CD14-positive monocyte (primary cell): ENCODE measurements at regions not wholly inside any gene's neighbourhood (a gene's known extent, or its start where the extent isn't known, plus 50 kb on each side); places are given as distances from the start of the nearest gene placed in this dataset.

Experiments used
- DNase-seq, 3 donors: peaks; one replicate each; pipeline ENCODE4 v3.0.0-alpha.2; 2011 to 2022
- H2AFZ ChIP-seq: 2 replicates; pipeline ENCODE4 v1.6.0; 2012; ENCODE audit warnings: mild to moderate bottlenecking, low read depth, low read length, inconsistent platforms; ENCODE audit not compliant: insufficient read depth, poor library complexity, severe bottlenecking
- H3K27ac ChIP-seq, 2 donors: 1 replicate in 1 of 2; 2 replicates in 1 of 2; pipeline ENCODE4 v1.5.1; 2012 to 2013; ENCODE audit warnings: low read length in 2 of 2, control low read depth in 1 of 2, inconsistent platforms in 1 of 2, low read depth in 1 of 2, mild to moderate bottlenecking in 1 of 2
- H3K27me3 ChIP-seq, 2 donors: one replicate each; pipeline versions ENCODE4 v1.6.0 to v1.6.1; 2011 to 2013; ENCODE audit warnings: low read length in 2 of 2; ENCODE audit not compliant: control insufficient read depth in 2 of 2, insufficient read depth in 2 of 2
- H3K36me3 ChIP-seq, 2 donors: replicated peaks in 1 of 2; 1 replicate in 1 of 2; 2 replicates in 1 of 2; pipeline versions ENCODE4 v1.5.1 to v1.6.1; 2012 to 2013; ENCODE audit warnings: low read length in 2 of 2, control low read depth in 1 of 2, inconsistent platforms in 1 of 2, mild to moderate bottlenecking in 1 of 2; ENCODE audit not compliant: insufficient read depth in 2 of 2, control insufficient read depth in 1 of 2
- H3K4me1 ChIP-seq, 2 donors: 1 replicate in 1 of 2; 2 replicates in 1 of 2; pipeline versions ENCODE4 v1.5.1 to v1.6.1; 2012 to 2013; ENCODE audit warnings: low read length in 2 of 2, control low read depth in 1 of 2, inconsistent platforms in 1 of 2, mild to moderate bottlenecking in 1 of 2, moderate library complexity in 1 of 2; ENCODE audit not compliant: insufficient read depth in 2 of 2, control insufficient read depth in 1 of 2
- H3K4me2 ChIP-seq: replicated peaks from 2 replicates; pipeline ENCODE3; 2012; ENCODE audit warnings: low read length, moderate library complexity, mild to moderate bottlenecking; ENCODE audit not compliant: poor library complexity, severe bottlenecking; ENCODE audit errors: extremely low read depth
- H3K4me3 ChIP-seq, 3 experiments: fragments of 200-600 bp in 1 of 3; sonication (generic) in 1 of 3; replicated peaks in 1 of 3; 1 replicate in 2 of 3; 2 replicates in 1 of 3; pipeline ENCODE4 v1.5.1; 2011 to 2013; ENCODE audit warnings: low read length in 3 of 3, mild to moderate bottlenecking in 3 of 3, control low read depth in 2 of 3, low read depth in 2 of 3, inconsistent platforms in 1 of 3, moderate library complexity in 1 of 3
- H3K79me2 ChIP-seq: 2 replicates; pipeline ENCODE4 v1.6.0; 2012; ENCODE audit warnings: mild to moderate bottlenecking, control low read depth, inconsistent platforms, low read length, moderate library complexity; ENCODE audit not compliant: insufficient read depth
- H3K9ac ChIP-seq: 2 replicates; pipeline ENCODE4 v1.6.0; 2017; ENCODE audit warnings: low read length, mild to moderate bottlenecking; ENCODE audit not compliant: insufficient read depth, poor library complexity, severe bottlenecking
- H3K9me3 ChIP-seq, 2 donors: replicated peaks in 1 of 2; 1 replicate in 1 of 2; 2 replicates in 1 of 2; pipeline versions ENCODE4 v1.5.1 to v1.6.1; 2012 to 2013; ENCODE audit warnings: low read length in 2 of 2, control low read depth in 1 of 2; ENCODE audit not compliant: control insufficient read depth in 1 of 2, insufficient read depth in 1 of 2
- H4K20me1 ChIP-seq: 2 replicates; pipeline ENCODE4 v1.6.0; 2012; ENCODE audit warnings: mild to moderate bottlenecking, low read length, control low read depth, moderate library complexity; ENCODE audit not compliant: insufficient read depth
- H3K27ac Mint-ChIP-seq, 7 donors: one replicate each; pipeline ENCODE4 v1.8.0; 2020; ENCODE audit warnings: mild to moderate bottlenecking in 7 of 7, mixed read lengths in 7 of 7, moderate library complexity in 6 of 7, inconsistent platforms in 2 of 7
- H3K27me3 Mint-ChIP-seq, 3 donors: one replicate each; pipeline ENCODE4 v1.8.0; 2021 to 2022; ENCODE audit warnings: low read depth in 3 of 3, mild to moderate bottlenecking in 3 of 3, mixed read lengths in 3 of 3, moderate library complexity in 3 of 3, inconsistent platforms in 1 of 3
- H3K36me3 Mint-ChIP-seq, 2 donors: one replicate each; pipeline ENCODE4 v1.8.0; 2020; ENCODE audit warnings: mixed read lengths in 2 of 2, inconsistent platforms in 1 of 2, mild to moderate bottlenecking in 1 of 2
- H3K4me1 Mint-ChIP-seq: one replicate; pipeline ENCODE4 v1.8.0; 2020; ENCODE audit warnings: mild to moderate bottlenecking, mixed read lengths
- H3K4me3 Mint-ChIP-seq, 2 donors: one replicate each; pipeline ENCODE4 v1.8.0; 2020; ENCODE audit warnings: mild to moderate bottlenecking in 2 of 2, mixed read lengths in 2 of 2, moderate library complexity in 1 of 2
- H3K9me3 Mint-ChIP-seq, 7 donors: one replicate each; pipeline ENCODE4 v1.8.0; 2020 to 2022; ENCODE audit warnings: mixed read lengths in 7 of 7, mild to moderate bottlenecking in 6 of 7, moderate library complexity in 6 of 7, inconsistent platforms in 2 of 7
- CTCF ChIP-seq: fragments of 200-600 bp; IDR thresholded peaks from one replicate; pipeline ENCODE4 v1.8.0; 2022; ENCODE audit warnings: antibody characterized with exemption, mild to moderate bottlenecking
- WGBS: methylation state at CpG from one replicate; pipeline ENCODE4 v1.1.5; 2013; ENCODE audit warnings: missing lambda C conversion rate; ENCODE audit not compliant: insufficient coverage; 5-methylcytosine and 5-hydroxymethylcytosine counted together
- intact Hi-C, 2 donors: fragments of 100-400 bp; cut with micrococcal nuclease; formaldehyde crosslinking; loops; one replicate each; pipeline versions ENCODE4 v1.15.0 to v1.15.1; 2023

- H3K4me1 Mint-ChIP-seq, result no peaks in the 10 kb centered on the region
- intact Hi-C loops, result no loop called here
- no peak overlapping the region for H3K9ac ChIP-seq
- no peak for DNase-seq
- peaks cover 13 to 53% (median 32%) of the 10 kb centered on the region in 7 donors for H3K9me3 Mint-ChIP-seq
- H3K27me3 ChIP-seq, result no peaks in the 10 kb centered on the region
- H3K36me3 ChIP-seq, result no peaks in the 10 kb centered on the region
- no peak overlapping the region for H3K27ac Mint-ChIP-seq
- H3K4me3 ChIP-seq, result no peak overlapping the region
- 49% methylated on average over 2 of the region's 5 CpGs for WGBS
- H3K4me3 Mint-ChIP-seq, result no peak overlapping the region
- H2AFZ ChIP-seq, result no peak overlapping the region
- no peak overlapping the region for H3K4me2 ChIP-seq
- peaks cover 37 to 38% of the 10 kb centered on the region in 2 donors for H3K9me3 ChIP-seq
- H3K36me3 Mint-ChIP-seq, result no peaks in the 10 kb centered on the region
- H4K20me1 ChIP-seq, result no peaks in the 10 kb centered on the region
- H3K79me2 ChIP-seq, result no peaks in the 10 kb centered on the region
- no peaks in the 10 kb centered on the region for H3K4me1 ChIP-seq
- no peak overlapping the region for H3K27ac ChIP-seq
- no peak for TF ChIP-seq CTCF
- H3K27me3 Mint-ChIP-seq, result peaks cover 0 to 3% (median 1%) of the 10 kb centered on the region in 3 donors
Measured at GRCh38 chr19:28990522-28990921, 222.4 kb downstream of the UQCRFS1 start.

- Histone ChIP-seq H3K4me2 (no peak overlapping the region), H3K4me3 (no peak overlapping the region), H3K79me2 (no peaks in the 10 kb centered on the region), H3K4me1 (no peaks in the 10 kb centered on the region), H3K9me3 (peaks cover 30 to 31% of the 10 kb centered on the region in 2 donors), H2AFZ (no peak overlapping the region), H4K20me1 (no peaks in the 10 kb centered on the region), H3K9ac (no peak overlapping the region), H3K27ac (no peak overlapping the region), H3K27me3 (no peaks in the 10 kb centered on the region), H3K36me3 (no peaks in the 10 kb centered on the region)
- Mint-ChIP-seq H3K27me3 (peaks cover 0 to 5% (median 1%) of the 10 kb centered on the region in 3 donors), H3K4me3 (no peak overlapping the region), H3K27ac (no peak overlapping the region), H3K4me1 (no peaks in the 10 kb centered on the region), H3K36me3 (no peaks in the 10 kb centered on the region), H3K9me3 (peaks cover 14 to 51% (median 30%) of the 10 kb centered on the region in 7 donors)
- no peak for DNase-seq
- WGBS, result 74% methylated on average over 3 of the region's 6 CpGs
- intact Hi-C loops, result no loop called here
- no peak for TF ChIP-seq CTCF
Measured at GRCh38 chr19:28989739-28990138, 223.2 kb downstream of the UQCRFS1 start.
